NCI-H524 treated with DMSO at 0.1 percent for 48 hours (cell line): ENCODE measurements at regions not wholly inside any gene's neighbourhood (a gene's known extent, or its start where the extent isn't known, plus 50 kb on each side); places are given as distances from the start of the nearest gene placed in this dataset.

Experiments
- DNase-seq: peaks from one replicate; lab custom pipeline; 2025; lab: John Stamatoyannopoulos, UW

GRCh38 chr5:61790678-61791077 lies 458.6 kb downstream of the ZSWIM6 start:
- DNase-seq = no peak

GRCh38 chr5:61796773-61797172 lies 464.7 kb downstream of the ZSWIM6 start:
- DNase-seq = no peak

DNA sequence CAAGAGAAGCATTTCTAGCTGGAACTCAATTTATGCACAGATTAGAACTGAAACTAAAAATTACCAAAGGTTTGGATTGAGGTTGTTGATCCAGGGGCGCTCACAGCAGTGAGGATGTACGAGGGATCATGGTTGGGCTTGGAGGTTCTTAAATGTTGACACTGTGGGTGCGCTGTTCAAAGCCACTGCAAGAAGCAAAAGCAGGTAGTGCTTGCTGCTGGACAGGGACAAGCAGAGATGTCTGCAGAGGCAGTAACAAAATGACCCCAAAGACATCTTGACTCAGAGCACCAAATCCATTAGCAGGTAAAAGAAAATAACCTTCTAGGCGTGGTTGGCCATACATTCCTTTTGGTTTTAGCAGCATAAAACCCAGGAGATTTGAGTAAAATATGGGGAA lies 468.4 kb downstream of the ZSWIM6 start:
- no peak for DNase-seq

- no peak for DNase-seq
These were observed 469.1 kb downstream of the ZSWIM6 start for GRCh38 chr5:61801174-61801573.

- DNase-seq = no peak
These were observed 470.4 kb downstream of the ZSWIM6 start for GRCh38 chr5:61802456-61802855.

- no peak for DNase-seq
These were observed 473.0 kb downstream of the ZSWIM6 start for GRCh38 chr5:61805101-61805500.

DNA sequence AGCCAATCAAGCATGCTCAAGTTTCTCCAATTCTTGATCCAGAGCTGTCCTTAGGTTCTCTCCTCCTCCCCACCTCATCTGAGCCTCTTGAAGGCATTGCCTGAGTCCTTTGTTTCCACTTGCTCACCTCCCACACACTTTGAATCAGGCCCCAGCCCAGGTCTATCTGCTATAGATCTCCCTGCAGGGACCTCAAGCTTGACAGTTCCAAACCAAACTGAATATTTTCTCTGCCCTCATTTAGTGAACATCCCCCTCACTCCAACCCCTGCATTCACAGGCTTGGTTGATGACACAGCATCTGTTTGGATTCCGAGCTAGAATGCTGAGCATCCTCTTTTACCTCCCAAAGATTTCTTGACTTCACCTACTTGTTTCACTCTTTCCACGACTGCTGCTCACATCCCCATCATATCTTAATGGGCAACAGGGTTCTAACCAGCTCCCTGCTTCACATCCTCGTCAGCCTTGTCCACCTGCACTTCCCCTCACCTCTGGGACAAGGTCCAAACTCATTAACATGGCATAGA lies 474.5 kb downstream of the ZSWIM6 start:
- DNase-seq = no peak

GRCh38 chr5:61808091-61808490 lies 476.0 kb downstream of the ZSWIM6 start:
- no peak for DNase-seq

DNA sequence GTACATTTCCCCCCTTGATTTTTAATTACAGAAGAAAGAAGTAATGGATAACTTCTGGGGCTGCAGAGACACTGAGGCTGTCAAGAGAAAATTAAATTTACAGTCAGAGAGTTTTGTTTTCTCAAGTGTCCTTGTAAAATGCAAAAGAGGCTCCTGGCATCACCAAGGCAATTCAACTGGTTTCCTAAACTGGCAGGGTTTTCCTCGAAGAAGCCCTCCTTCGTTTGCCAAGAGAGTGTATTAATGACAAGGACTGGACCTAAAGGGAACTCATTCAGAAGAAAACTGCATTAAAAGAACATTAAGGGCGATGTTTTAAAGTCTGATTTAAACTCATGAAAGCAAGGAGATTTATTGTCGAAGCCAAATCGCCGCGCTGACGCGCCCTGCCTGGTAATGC lies 476.9 kb downstream of the ZSWIM6 start:
- DNase-seq = no peak

DNA sequence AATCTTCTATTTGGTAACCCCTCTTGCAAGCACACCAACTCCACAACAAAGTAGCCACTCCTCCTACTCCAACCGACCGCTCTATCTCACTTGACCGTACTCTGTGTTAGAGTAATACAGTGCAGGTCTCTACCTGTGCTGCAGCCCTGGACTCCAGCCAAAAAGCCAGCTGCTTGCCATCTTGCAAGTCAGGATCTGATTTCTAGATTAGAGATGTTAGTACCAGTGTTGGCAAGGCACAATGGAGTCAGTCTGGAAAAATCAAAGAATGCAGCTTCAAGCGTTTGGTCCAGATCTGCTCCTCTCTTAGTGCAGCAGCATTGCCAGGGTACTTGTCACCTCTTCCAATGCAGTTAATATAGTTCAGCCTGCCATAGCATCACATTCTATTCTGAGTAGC lies 477.6 kb downstream of the ZSWIM6 start:
- DNase-seq = peak; percentile 76

DNA sequence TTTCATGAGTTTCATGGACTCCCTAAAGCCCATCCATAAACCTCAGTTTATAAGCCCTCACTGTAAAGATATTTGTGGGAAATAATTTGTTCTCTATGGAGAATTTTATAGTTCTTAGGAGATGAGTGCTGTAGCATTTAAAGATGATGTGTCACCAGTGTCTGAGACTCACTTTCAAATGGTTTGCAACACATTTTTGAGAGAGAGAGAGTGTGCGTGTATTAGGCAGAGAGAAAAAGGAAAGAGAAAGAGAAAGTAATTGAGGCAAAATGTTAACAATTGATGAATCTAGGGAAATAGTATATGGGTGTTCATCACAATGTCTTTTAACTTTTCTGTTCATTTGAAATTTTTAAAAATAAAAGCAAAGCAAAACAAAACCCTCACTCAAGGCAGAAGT lies 479.0 kb downstream of the ZSWIM6 start:
- DNase-seq = no peak

DNA sequence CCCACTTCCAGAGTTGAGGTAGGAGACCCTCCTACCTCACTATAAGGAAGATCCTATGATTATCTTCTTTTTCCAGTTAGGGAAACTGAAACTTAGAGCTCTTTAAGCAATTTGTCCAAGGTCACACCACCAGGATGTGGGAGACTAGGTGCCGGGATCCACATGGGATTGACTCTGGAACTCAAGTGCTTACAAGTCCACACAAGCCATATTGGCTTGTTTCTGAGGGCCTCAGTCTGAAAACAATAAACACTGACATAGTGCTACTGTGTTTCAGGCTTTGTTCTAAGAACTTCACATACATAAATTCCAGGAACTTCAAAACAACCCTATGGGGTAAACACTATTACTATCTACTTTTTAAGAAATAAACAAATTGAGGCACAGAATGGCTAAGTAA lies 481.3 kb downstream of the ZSWIM6 start:
- DNase-seq = no peak

- no peak for DNase-seq
These were observed 483.3 kb downstream of the ZSWIM6 start for GRCh38 chr5:61815339-61815738.

- no peak for DNase-seq
These were observed 484.1 kb downstream of the ZSWIM6 start for GRCh38 chr5:61816146-61816545.

DNA sequence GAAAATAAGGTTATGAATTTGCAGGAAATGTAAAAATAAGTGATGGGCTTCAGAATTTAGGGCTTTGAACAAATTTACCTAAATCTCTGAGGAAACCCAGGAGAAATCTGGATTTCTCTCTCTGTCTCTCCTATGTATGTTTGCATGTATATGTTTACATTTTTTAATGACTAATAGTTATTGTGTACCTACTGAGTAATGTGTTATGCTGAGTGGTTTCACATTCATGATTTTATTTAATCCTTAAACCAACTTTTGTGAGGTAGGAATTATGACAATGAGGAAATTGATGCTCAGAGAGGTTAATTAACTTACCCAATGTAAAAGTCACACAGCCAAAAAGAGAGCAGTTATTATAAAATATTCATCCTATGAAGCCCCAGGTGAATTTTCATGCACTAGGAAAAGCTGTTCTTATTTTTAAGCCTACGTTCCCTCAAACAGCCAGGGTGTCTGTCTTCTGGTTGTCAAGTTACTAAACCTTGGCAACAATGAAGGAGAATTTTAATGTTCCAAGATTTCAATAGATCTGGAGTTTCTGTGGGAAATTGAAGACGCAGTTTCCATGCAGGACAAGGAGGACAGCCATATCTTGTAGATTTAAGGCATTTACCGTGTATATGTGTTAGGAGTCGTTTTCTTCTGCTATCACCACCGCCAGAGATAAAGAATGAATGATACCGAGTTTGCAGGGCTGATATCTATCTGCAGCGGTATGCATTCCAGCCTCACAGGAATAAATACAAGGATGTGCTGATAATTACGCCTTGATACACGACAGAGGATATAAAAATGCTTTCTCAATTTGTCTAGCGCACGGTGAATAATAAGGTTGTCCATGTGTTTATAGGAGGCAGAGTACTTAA lies 484.8 kb downstream of the ZSWIM6 start:
- no peak for DNase-seq

DNA sequence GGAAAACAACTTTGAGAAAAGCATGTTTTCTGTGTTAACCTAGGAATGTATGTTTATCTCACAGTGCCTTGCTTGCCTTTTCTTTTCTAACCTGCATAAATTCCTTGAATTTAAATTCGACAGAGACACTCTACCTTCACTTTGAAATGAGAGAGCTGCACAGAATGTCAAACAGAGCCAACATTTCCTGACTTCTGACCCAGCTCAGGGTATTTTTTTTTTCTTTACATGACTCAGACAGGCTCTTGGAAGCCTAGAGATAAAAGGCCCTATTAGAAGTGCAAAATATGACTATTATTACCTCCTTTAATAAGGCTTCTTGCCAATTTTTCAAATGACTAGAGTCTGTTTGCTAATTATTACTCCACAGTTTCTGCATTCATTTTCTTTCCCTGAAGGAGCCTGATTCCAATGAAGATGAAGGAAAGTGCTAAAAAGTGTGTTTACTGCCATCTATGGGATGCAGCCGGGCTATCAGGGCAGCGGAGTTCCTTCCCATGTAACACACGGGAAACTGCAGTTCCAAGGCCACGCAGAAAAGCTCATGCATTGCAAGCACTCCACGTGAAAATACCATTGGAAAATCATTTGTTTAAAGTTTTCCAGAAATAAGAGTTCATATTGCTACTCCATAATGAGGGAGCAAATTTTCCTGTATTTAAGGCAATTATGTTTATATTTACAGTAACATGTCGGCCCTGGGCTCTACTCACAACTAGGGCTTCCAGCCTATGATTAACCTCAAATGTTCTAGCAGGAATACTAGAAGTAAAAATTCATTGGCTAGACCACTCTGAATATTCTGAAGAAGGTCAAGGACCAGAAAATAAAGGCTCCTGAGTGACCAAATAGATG lies 485.6 kb downstream of the ZSWIM6 start:
- no peak for DNase-seq

DNA sequence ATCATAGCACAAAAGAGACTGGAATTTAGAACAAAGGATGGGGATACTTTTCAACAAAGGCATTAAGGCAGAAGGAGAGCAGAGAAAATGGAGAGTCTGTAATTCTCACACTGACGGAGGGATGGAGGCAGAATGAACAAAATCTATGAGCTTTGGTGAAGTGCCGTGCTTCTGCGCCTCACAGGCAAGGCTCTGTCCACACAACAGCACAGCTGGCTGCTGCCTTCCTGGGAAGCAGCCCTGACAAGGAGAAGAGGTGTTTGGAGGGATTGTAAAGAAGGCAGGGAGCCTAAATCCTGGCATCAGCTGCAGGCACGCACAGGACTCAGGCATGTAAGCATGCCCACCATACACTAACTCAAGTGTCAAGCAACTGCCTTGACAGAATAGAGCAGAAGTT lies 485.2 kb upstream of the KIF2A start:
- no peak for DNase-seq

- DNase-seq = no peak
These were observed 484.4 kb upstream of the KIF2A start for GRCh38 chr5:61821561-61821960.

- no peak for DNase-seq
These were observed 483.4 kb upstream of the KIF2A start for GRCh38 chr5:61822584-61822983.

DNA sequence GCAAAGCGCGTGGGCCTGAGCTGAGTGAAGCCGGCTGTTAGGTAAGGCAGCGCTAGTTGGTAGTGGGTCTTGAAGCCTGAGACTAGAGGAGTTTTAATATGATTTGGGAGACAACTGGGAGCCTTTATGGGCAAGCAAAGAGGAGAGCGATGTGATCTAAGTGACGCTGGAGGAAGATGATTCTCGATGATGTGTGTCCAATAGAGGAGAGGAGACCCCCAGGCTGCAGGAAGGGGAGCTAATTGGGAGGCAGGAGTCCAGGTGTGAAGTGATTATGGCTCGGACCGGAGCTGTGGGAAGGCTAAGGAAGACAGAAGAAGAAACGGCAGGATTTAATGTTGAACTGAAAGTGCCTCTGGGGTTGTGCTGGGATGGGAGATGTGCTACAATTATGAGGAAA lies 482.9 kb upstream of the KIF2A start:
- DNase-seq = no peak

DNA sequence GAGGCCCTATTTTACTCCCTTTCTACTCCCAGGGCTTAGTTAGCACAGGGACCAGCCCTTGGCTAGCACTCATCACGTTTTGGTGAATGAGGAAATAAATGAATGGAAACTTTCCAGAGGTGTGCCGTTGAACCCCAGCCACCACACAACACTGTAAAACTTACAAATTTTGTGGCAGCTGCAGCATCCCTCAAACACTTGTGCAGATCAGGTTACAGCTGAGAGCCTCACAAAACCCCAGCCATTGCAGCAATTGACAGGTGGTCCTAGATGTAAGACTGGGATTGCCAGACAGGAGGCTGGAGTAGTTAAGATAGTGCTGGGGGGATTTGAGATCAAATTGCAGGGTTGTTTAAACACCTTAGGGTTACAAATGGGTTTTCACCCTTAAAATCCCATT lies 482.2 kb upstream of the KIF2A start:
- DNase-seq = peak; percentile 90

- no peak for DNase-seq
These were observed 481.6 kb upstream of the KIF2A start for GRCh38 chr5:61824396-61824795.

- DNase-seq = no peak
These were observed 478.5 kb upstream of the KIF2A start for GRCh38 chr5:61827445-61827975.
